Activated naive CD8-positive, alpha-beta T cell treated with anti-CD3 and anti-CD28 coated beads for 36 hours (primary cell): ENCODE measurements at regions not wholly inside any gene's neighbourhood (a gene's known extent, or its start where the extent isn't known, plus 50 kb on each side); places are given as distances from the start of the nearest gene placed in this dataset.
A peak's percentile ranks its signal among the peaks of the same experiment; 100 is the strongest.

Experiments
- DNase-seq: peaks from one replicate; pipeline ENCODE4 v3.0.0; 2021
- H3K27ac Mint-ChIP-seq: one replicate; pipeline ENCODE4 v1.8.0; 2022; ENCODE audit warnings: mild to moderate bottlenecking, moderate library complexity, mixed read lengths
- H3K27me3 Mint-ChIP-seq: one replicate; pipeline ENCODE4 v1.8.0; 2022; ENCODE audit warnings: mild to moderate bottlenecking, mixed read lengths
- H3K36me3 Mint-ChIP-seq: one replicate; pipeline ENCODE4 v1.8.0; 2021; ENCODE audit warnings: mild to moderate bottlenecking, mixed read lengths
- H3K4me1 Mint-ChIP-seq: one replicate; pipeline ENCODE4 v1.8.0; 2021; ENCODE audit warnings: mixed read lengths
- H3K4me3 Mint-ChIP-seq: one replicate; pipeline ENCODE4 v1.8.0; 2022; ENCODE audit warnings: mild to moderate bottlenecking, moderate library complexity, mixed read lengths
- H3K9me3 Mint-ChIP-seq: one replicate; pipeline ENCODE4 v1.8.0; 2022; ENCODE audit warnings: mixed read lengths

DNA sequence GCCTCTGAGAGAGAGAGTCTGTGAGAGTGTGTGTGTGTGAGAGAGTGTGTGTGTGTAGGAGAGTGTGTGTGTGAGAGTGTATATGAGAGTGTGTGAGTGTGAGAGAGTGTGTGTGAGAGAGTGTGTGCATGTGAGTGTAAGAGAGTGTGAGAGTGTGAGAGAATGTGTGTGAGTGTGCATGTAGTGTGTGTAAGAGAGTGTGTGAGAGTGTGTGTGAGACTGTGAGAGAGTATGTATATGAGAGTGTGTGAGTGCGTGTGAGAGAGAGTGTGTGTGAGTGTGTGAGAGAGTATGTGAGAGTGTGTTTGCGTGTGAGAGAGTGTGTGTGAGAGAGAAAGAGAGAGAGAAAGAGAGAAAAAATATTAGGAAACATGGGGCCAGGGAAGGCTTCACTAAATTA lies 588.3 kb upstream of the SGCD start:
- Mint-ChIP-seq H3K4me1 (no peaks in the 10 kb centered on the region), H3K9me3 (no peaks in the 10 kb centered on the region), H3K36me3 (no peaks in the 10 kb centered on the region), H3K27ac (no peak overlapping the region), H3K27me3 (no peaks in the 10 kb centered on the region), H3K4me3 (no peak overlapping the region)
- no peak for DNase-seq

DNA sequence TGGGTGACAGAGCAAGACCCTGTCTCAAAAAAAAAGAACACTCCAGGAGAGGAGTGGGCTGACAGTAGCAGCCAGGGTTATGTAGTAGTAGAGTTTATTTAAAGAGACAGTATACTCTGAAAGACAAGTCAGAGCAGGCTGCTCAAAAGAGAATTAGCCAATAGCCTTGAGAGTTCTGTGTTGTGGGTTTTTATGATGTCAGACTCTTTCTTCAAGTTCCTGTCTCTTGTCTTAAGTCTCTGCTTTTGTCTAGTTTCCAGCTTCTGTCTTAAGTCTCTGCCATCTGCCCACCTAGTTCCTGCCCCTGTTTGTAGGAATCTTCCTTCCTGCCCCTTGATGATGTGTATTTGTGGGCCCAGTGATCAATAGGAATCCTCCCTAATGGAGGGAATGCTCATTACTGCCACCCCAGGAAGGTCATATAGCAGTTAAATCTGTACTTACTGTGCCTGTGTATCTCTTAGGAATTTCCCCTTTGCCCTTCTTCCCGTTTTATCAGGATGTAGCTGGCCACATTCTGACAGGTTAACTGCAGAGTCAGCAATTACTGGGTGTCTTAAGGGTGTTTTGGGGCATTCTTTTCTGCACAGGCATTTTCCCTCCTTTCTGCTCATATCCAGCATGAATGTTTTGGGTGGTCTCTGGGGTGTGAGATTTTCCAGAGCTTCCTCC lies 580.5 kb upstream of the SGCD start:
- H3K27me3 Mint-ChIP-seq: no peaks in the 10 kb centered on the region
- no peak overlapping the region for H3K4me3 Mint-ChIP-seq
- H3K36me3 Mint-ChIP-seq: no peaks in the 10 kb centered on the region
- no peak overlapping the region for H3K27ac Mint-ChIP-seq
- no peaks in the 10 kb centered on the region for H3K9me3 Mint-ChIP-seq
- H3K4me1 Mint-ChIP-seq: no peaks in the 10 kb centered on the region
- DNase-seq: no peak

DNA sequence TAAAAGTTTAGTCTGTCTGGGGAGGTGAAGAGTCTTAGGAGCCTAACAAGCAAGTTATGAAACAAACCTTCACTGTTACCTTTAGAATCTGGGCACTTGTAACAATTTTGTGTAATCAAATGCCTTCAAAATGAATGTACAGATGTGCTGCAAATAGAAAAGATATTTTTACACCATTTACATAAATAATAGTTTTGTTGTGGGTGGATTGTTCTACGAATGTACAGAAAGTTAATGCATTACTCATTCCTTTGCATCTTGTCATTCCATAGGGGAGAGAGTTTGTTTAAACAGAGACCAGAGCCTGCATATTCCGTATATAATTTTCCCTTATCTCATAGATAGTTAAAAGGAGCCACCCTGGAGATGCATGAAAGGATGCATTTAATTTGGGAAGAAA lies 576.9 kb upstream of the SGCD start:
- H3K9me3 Mint-ChIP-seq: no peaks in the 10 kb centered on the region
- H3K4me3 Mint-ChIP-seq: no peak overlapping the region
- no peaks in the 10 kb centered on the region for H3K4me1 Mint-ChIP-seq
- no peak for DNase-seq
- no peak overlapping the region for H3K27ac Mint-ChIP-seq
- H3K36me3 Mint-ChIP-seq: no peaks in the 10 kb centered on the region
- H3K27me3 Mint-ChIP-seq: peaks cover 10% of the 10 kb centered on the region

DNA sequence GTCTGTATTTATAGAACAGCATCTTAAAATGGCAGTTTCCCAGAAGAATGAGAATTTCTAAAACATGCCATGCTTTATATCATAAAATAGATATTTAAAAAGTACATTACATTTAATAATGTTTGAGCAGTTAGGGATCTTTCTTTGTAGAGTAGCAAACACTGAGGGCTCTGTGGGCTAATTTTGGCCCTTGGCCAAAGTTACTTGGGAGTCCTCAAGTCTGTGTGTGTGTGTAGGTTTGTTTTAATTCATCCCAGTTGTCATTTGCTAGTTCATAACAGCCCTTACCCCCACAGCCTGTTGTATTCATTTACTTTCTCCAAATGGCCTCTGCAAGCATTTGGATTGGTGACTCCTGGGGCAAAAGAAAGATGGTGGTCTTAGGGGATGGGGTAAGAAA lies 576.4 kb upstream of the SGCD start:
- Mint-ChIP-seq H3K4me3 (no peak overlapping the region), H3K36me3 (no peaks in the 10 kb centered on the region), H3K27me3 (peaks cover 10% of the 10 kb centered on the region), H3K4me1 (no peaks in the 10 kb centered on the region), H3K9me3 (no peaks in the 10 kb centered on the region), H3K27ac (no peak overlapping the region)
- no peak for DNase-seq

DNA sequence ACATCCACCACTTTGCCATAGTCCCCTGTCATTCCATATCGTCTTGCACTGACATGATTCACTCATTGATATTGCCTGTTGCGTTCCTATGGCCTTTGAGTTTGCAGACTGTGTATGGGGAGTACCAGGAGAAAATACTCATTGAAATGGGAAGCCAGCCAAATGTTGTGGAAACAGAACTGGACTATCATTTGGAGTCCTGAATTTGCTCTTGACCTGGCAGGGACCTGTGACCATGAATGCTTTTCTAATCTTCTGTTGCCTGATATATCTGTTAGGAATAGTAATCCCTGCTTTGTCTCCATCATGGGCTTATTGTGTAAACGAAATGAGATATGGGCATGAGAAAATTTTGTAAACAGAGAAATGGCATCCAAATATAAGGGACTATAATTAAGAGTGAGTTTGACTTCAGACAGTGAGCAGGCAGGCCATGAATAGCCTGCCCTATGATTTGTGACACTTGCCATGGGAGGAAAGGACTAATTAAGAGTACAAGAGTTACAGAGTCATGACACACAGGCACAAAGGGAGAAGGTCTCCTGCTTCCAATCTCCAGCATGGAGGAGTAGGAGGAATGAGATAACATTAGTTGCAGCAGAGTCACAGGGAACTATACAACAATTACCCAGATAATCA lies 572.9 kb upstream of the SGCD start:
- Mint-ChIP-seq H3K4me3 (no peak overlapping the region), H3K27ac (no peak overlapping the region), H3K36me3 (no peaks in the 10 kb centered on the region), H3K4me1 (no peaks in the 10 kb centered on the region), H3K27me3 (peaks cover 10% of the 10 kb centered on the region), H3K9me3 (no peaks in the 10 kb centered on the region)
- DNase-seq: no peak

DNA sequence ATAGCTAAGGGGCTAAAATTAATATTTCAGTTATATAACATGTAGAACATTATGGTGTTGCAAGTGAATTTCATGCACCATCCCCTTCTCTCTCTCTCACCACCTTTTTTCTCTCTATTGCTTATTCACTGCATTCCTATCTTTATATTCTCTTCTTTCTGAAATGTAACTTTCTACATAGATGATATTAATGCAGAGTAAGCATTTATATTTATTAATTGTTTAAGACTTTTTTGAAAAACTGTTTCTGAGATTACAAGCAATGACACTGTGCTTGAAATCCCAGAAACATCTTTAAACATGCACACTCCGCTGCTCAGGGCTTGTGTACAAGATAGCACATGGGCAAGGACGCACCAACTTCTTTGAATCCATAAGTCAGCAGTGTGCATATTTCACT lies 567.7 kb upstream of the SGCD start:
- Mint-ChIP-seq H3K27me3 (no peaks in the 10 kb centered on the region), H3K27ac (no peak overlapping the region), H3K4me3 (no peak overlapping the region), H3K9me3 (peaks cover 12% of the 10 kb centered on the region), H3K36me3 (no peaks in the 10 kb centered on the region), H3K4me1 (no peaks in the 10 kb centered on the region)
- no peak for DNase-seq

DNA sequence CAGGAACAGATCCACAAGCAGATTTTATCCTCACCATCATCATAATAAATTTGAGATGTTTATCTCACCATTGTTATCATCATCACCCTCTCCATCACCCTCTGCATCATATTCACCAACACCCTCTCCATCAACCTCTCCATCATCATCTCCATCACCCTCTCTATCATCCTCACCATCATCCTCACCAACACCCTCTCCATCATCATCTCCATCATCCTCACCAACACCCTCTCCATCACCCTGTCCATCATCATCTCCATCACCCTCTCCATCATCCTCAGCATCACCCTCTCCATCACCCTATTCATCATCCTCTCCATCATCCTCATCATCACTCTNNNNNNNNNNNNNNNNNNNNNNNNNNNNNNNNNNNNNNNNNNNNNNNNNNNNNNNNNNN lies 567.0 kb upstream of the SGCD start:
- no peaks in the 10 kb centered on the region for H3K36me3 Mint-ChIP-seq
- no peaks in the 10 kb centered on the region for H3K4me1 Mint-ChIP-seq
- no peak overlapping the region for H3K4me3 Mint-ChIP-seq
- H3K27ac Mint-ChIP-seq: no peak overlapping the region
- peaks cover 1% of the 10 kb centered on the region for H3K27me3 Mint-ChIP-seq
- peaks cover 12% of the 10 kb centered on the region for H3K9me3 Mint-ChIP-seq
- no peak for DNase-seq

DNA sequence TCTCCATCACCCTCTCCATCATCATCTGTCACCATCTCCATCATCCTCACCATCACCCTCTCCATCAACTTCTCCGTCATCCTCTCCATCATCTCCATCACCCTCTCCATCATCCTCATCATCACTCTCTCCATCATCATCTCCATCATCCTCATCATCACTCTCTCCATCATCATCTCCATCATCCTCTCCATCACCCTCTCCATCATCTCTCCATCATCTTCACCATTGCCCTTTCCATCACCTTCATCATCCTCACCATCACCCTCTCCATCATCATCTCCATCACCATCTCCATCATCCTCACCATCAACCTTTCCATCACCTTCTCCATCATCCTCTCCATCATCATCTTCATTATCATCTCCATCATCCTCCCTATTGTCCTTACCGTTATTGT lies 565.5 kb upstream of the SGCD start:
- no peak for DNase-seq
- H3K36me3 Mint-ChIP-seq: no peaks in the 10 kb centered on the region
- peaks cover 12% of the 10 kb centered on the region for H3K9me3 Mint-ChIP-seq
- H3K4me3 Mint-ChIP-seq: no peak overlapping the region
- H3K4me1 Mint-ChIP-seq: no peaks in the 10 kb centered on the region
- H3K27ac Mint-ChIP-seq: no peak overlapping the region
- H3K27me3 Mint-ChIP-seq: peaks cover 3% of the 10 kb centered on the region

DNA sequence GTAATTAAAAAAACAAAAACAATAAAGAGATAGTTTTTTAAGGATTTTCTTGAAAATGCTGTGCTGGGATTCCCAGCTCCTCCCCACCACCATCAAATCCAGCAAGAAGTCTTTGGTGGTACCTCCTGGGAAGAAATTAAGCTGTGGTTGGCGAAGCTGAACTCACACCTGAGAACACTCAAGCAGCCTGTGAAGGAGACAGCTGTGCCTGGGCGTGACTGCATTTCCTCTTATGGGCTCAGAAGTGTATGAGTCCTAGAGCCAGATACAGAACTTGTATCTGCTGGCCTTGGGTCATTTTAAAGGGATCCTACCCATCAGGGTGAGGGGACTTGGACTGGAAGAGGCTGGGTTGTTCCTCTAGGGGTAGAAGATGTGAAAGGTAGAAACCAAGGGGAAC lies 561.2 kb upstream of the SGCD start:
- Mint-ChIP-seq H3K27me3 (peaks cover 12% of the 10 kb centered on the region), H3K27ac (no peak overlapping the region), H3K4me1 (no peaks in the 10 kb centered on the region), H3K9me3 (peaks cover 6% of the 10 kb centered on the region), H3K36me3 (no peaks in the 10 kb centered on the region), H3K4me3 (no peak overlapping the region)
- no peak for DNase-seq

DNA sequence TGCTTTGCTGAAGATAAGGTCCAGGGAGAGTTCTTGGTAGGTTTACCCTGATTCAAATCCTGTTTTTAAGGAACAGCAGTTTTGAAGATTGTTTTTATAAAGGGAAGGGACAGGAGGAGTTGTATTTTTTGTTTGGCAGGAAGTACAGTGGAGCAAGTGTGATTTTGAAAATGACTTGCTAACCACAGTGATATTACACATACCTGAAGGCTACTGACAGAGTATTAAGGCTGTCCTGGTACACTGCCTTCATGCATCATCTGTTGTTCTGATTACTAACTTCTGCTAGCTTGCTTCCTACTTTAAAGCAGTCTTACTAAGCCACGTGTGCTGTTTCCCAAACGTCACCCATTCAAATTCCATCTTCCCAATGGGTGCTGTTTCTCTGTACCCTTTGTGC lies 559.5 kb upstream of the SGCD start:
- Mint-ChIP-seq H3K9me3 (no peaks in the 10 kb centered on the region), H3K27me3 (peaks cover 12% of the 10 kb centered on the region), H3K4me1 (no peaks in the 10 kb centered on the region), H3K27ac (no peak overlapping the region), H3K4me3 (no peak overlapping the region), H3K36me3 (no peaks in the 10 kb centered on the region)
- no peak for DNase-seq

DNA sequence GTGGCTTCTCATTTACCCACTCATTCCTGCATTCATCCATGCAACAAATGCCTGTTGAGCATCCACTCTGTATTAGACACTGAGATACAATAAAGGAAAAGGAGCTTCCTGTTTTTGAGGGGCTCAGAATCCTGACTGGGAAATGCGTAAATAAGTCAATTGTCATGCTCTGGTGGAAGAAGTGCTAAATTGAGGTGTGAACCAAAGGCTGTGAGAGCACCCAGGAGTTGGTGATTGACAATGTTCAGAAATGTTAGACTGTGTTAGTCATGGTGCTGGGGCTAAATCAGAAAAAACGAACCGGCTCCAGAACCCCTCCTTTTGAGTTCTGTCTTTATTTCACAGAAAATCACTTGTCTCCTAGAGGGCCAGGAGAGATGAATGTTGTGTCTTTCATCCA lies 558.6 kb upstream of the SGCD start:
- no peaks in the 10 kb centered on the region for H3K4me1 Mint-ChIP-seq
- H3K4me3 Mint-ChIP-seq: no peak overlapping the region
- H3K27ac Mint-ChIP-seq: no peak overlapping the region
- no peaks in the 10 kb centered on the region for H3K9me3 Mint-ChIP-seq
- no peaks in the 10 kb centered on the region for H3K36me3 Mint-ChIP-seq
- DNase-seq: no peak
- H3K27me3 Mint-ChIP-seq: peaks cover 12% of the 10 kb centered on the region

DNA sequence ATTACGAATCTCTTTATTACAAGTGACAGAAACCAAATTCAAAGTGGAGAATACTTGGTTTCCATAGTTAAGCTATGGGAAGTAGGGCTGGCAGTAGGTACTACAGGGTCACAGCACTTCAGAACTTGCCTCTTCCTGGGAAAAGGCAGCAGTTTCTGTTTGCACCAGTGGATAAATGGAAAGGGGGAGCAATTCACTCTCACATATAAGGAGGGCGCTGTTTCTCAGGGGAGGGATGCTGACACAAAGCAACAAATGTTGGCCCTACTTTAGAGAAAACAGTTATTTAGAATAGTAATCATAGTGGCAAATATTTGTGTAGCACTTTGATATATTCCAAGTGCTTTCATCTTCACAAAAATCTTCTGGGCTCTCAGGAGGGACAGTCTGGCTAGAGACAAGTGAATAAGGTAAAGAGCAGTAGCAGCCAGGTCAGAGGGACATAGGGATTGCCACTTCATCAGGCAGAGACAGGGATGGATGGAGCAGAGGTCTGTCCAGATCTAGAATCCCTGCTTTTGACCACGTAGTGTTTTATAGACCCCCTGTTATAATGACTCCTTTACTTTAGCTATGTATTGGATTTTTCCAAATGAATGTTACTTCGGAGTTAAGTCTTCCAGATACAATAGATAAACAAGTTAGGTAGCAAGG lies 554.8 kb upstream of the SGCD start:
- Mint-ChIP-seq H3K9me3 (no peaks in the 10 kb centered on the region), H3K4me3 (no peak overlapping the region), H3K36me3 (no peaks in the 10 kb centered on the region), H3K4me1 (no peaks in the 10 kb centered on the region), H3K27ac (no peak overlapping the region), H3K27me3 (peaks cover 7% of the 10 kb centered on the region)
- no peak for DNase-seq

DNA sequence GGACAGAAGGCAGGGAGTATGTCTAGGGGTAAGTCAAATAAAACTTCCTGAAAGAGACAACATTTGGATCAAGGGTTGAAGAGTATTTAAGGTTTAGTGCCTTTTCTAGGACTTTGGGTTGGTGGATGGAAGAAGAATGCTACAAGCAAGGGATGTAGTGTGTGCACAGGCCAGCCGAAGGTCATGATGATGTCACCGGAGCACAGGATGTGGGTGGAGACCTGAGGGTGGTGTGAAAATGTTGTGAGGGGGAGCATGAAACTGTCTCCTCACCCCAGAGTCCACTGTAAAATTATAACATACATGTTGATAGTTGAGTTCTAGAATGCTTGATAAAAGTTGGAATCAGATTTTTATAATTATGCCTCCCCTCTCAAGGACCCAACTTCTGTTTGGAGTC lies 553.3 kb upstream of the SGCD start:
- Mint-ChIP-seq H3K27ac (no peak overlapping the region), H3K36me3 (no peaks in the 10 kb centered on the region), H3K4me1 (no peaks in the 10 kb centered on the region), H3K9me3 (no peaks in the 10 kb centered on the region), H3K4me3 (no peak overlapping the region), H3K27me3 (peaks cover 8% of the 10 kb centered on the region)
- DNase-seq: peak; percentile 4

DNA sequence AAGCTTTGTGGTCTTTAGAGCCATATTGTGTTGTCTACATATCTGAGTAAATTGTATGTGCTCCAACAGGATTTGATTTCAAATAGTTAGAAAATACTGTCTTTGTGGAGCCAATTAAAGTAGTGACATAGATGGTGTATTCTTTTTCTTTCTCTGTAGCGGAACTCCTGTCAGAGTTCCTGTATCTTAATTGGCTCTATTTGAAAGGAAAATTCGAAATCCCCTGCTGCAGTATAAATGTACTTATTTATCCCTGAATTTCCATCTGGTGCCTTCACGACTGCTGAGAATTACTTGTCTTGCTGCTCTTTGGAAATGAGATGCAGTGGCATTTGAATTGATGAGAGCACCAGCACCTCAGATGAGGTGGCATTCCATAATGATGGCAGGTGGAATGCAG lies 546.7 kb upstream of the SGCD start:
- Mint-ChIP-seq H3K9me3 (no peaks in the 10 kb centered on the region), H3K36me3 (no peaks in the 10 kb centered on the region), H3K27me3 (peaks cover 10% of the 10 kb centered on the region), H3K4me1 (no peaks in the 10 kb centered on the region), H3K27ac (no peak overlapping the region), H3K4me3 (no peak overlapping the region)
- no peak for DNase-seq

DNA sequence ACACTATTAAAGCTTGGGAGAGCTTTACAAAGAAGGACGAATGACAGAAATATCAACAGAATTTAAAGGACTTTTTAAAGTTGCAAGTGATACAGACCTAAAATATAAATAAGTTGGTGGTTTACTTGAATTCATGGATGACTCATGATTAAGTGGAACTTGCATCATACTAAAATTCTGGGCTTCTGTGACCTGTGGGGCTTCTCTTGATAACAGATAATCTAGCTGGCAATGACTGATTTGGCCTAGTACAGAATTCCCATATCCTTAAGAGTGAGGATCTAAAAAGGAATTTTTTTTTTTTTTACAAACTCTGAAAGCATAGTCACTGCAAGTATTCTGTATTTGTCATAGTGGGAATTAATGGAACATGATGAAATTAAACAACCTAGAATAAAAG lies 543.7 kb upstream of the SGCD start:
- Mint-ChIP-seq H3K27me3 (peaks cover 6% of the 10 kb centered on the region), H3K9me3 (no peaks in the 10 kb centered on the region), H3K27ac (no peak overlapping the region), H3K4me3 (no peak overlapping the region), H3K36me3 (no peaks in the 10 kb centered on the region), H3K4me1 (no peaks in the 10 kb centered on the region)
- DNase-seq: no peak

DNA sequence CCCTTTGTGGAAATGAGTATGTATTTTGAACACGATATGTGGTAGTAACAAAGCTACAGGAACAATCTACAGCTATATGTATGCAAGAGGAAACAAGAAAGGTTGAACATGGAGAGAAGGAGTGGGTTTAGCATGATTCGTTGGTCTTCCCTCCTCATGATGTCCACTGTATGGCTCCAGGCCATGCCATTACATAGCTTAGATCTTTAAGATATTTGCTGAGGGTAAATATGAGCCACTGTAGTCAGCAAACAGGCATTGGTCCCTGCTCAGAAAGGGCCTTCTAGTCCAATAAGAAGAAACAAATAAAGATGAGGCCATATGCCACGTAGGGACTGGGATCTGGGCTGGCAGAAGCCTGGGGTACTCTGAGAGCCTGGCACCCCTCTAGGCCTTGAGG lies 543.2 kb upstream of the SGCD start:
- no peaks in the 10 kb centered on the region for H3K9me3 Mint-ChIP-seq

More for the DNA sequence above, 543.2 kb upstream of the SGCD start:
- Mint-ChIP-seq H3K4me3 (no peak overlapping the region), H3K27me3 (peaks cover 6% of the 10 kb centered on the region), H3K27ac (no peak overlapping the region), H3K4me1 (no peaks in the 10 kb centered on the region), H3K36me3 (no peaks in the 10 kb centered on the region)
- no peak for DNase-seq
